HG02588 (cell line): ENCODE measurements at regions not wholly inside any gene's neighbourhood (a gene's known extent, or its start where the extent isn't known, plus 50 kb on each side); places are given as distances from the start of the nearest gene placed in this dataset.
"Not testable (repeated sequence)": the region's sequence is repeated elsewhere in the genome, so short reads cannot be mapped to it uniquely, and the experiment has no call there.

ENCODE experiments used
- ATAC-seq: cut with Tn5 transposase; IDR thresholded peaks from one replicate; pipeline ENCODE4 v1.9.1; 2021; ENCODE audit warnings: mild to moderate bottlenecking, moderate library complexity; ENCODE audit not compliant: unreplicated experiment

DNA sequence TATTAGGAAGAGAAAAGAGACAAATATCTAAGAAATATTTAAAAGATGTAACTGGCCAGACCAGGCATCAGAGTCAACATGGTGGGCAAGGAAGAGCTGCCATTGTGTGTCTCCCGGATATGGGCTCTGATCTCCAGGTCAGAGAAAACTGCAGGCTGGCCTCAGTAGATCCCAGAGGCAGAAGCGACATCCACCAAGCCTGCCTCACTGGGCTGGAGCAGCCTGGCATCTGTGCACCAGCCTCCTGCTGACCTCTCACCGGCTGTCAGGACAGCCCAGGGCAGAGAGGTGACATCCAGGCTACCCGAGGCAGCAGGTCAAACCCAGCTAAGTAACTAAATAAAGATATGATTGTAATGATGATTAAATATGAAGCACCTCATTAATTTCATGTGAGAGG lies 162.8 kb upstream of the TNRC6C start:
- no peak for ATAC-seq

DNA sequence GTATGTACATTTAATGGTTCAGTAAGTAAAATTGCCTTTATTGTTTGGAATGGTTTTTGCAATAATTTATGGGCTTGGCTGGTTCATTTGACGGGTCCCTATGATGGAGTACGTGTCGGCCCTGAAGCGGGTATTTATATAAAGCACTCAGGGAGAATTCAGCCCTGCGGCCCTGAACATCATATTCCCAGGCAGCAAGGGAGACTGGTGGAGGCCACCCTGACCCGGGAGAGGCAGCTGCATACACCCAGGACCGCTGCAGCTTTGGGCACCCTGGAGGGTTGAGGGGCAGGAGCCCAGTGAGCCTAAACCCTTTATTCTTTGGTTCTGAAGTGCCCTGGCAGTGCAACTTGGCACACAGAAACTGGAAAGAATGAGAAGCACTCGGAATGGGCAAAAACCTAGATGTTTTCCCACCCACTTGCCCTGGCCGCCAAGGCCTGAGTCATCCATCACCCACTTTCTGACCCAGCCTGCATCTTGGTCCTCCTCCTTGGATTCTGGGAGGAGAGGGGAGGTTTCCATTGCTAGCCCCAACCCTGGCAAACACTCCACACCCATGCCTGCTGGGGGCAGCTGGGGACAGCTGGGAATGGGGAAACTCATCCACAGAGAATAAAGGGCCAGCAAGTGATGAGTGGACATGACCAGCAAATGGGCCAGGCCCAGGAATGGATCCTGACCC lies 162.2 kb upstream of the TNRC6C start:
- no peak for ATAC-seq

DNA sequence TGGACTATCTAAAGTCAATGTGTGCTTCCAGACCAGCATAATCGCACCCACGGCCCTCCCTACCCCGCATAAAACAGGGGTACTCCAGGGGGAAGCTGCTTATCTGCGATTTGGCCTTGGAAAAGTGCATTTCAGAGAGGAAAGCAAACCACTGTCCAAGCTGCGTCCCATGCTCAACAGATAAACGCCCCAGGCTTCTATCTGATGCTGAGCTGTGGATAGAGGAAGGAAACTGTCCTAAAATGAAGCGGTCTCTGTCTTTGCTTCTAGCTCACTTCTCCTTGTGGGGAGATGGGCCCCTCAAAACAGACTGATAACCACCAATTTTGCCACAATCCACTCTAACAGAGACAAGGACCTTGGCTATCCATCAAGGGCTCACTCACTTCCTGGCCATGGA lies 160.5 kb upstream of the TNRC6C start:
- no peak for ATAC-seq

DNA sequence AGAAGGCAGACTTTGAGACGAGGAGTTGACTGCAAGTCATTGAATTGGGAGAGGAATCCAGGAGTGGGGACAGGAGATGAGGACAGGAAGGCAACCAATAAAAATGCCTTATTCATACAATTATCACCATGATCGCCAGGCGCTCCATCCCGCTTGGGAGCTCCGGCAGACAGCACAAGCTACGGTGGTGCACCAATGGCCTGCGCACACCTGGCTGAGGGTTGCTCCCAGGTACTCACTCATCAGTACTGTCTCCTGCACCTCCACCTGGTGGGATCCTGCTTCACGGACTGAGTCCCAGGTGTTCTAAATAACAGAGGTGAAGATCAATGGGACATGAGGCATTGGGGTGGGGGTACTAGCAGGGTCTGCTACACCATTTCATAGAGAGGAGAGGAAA lies 160.0 kb upstream of the TNRC6C start:
- no peak for ATAC-seq

DNA sequence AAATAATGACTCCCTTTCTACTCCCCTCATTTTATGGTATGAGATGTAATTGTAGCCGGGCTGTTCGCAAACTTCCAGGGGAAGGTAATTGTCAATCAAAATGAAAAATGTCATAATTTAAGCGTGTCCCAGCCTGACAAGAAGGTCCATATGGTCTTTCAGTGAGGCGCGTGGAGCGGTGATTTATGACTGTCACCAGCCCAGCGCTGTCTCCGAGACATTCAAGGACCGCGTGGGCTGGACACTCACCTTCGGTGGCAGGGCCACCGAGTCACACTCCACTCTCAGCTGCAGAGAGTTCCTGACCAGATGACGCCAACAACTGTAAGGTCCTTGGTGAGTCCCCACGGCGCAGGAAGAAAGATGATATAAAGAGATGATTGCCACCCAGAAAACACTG lies 157.7 kb upstream of the TNRC6C start:
- ATAC-seq: no peak

DNA sequence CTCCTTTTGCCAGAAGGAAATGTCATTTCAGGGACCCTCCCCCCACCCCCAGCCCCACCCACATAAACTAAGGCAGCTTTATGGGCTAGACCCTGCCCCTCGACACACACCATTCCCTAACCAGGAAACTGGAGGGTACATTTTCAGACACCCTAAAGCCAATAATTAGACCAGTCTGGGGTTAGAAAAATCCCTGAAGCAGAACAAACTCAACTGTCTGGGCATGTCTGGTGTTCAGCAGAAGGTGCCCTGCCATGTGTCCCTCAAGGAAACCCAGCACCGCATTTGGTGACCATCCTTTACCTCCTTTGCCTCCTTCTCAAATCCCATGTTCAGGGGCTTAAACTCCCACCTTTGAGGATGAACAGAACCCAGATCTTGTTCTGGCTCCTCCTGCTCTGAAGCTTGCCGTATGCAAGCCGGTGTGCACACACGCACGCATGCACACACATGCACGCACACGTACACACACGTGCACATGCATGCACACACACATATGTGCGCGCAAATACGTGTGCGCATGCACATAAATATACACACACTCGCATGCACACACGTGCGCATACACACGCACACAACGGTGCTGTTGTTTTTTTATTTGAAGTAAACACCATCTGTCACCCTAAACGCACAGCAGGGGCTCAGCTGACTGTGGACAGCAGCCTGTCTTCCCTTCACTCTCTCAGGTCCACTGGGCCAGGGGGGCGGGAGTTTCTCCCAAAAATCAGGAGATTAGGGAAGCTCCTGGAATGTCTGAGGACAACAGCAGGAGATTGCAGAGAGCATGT lies 156.8 kb upstream of the TNRC6C start:
- ATAC-seq: no peak

DNA sequence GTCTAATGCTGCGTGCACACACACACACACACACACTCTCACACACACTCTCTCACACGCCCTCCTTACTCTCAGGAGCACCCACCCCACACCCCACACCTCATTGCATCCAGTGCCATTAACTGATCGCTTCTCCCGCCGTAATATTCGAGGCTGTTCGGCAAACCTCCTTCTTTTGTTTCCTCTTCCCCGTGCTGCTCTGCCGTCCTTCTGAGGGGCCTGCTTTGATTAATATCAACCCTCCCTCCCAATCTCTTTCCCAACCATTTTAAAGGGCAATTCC lies 156.2 kb upstream of the TNRC6C start:
- ATAC-seq: no peak

DNA sequence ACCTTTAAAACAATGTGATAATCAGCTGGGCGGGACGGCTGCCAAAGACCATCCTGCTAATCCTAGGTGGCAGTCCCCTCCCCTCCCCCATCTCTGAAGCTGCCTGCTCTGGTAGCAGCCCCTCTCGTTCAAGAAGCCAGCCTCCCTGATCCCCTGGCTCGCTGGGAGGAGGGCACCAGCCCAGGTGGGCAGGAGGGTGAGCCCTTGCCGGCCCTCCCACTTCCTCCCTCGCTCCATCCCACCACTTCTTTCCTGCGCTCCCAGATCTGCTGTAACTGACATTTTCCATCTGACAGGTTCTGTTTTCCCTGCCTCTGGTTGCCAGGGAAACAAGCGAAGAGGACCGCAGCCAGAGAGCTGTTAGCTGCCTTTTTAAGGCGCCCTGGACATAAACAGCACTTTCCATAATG lies 155.7 kb upstream of the TNRC6C start:
- ATAC-seq: no peak

DNA sequence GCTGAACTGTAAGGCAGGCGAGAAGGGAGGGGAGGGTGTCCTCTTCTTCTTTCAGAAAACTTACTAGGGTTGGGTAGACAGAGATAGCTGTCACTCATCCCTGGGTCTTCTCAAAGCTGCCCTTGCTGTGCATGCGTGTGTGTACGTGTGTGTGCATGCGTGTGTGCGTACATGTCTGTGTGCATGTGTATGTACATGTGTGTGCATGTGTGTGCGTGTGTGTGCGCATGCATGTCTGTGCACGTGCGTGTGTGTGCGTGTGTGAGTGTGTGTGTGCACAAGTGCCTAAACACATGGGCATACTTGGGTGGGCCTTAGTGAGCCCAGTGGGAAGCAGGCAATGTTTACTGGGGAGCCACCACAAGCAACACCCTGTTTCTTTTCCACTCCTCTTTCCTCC lies 154.8 kb upstream of the TNRC6C start:
- no peak for ATAC-seq

DNA sequence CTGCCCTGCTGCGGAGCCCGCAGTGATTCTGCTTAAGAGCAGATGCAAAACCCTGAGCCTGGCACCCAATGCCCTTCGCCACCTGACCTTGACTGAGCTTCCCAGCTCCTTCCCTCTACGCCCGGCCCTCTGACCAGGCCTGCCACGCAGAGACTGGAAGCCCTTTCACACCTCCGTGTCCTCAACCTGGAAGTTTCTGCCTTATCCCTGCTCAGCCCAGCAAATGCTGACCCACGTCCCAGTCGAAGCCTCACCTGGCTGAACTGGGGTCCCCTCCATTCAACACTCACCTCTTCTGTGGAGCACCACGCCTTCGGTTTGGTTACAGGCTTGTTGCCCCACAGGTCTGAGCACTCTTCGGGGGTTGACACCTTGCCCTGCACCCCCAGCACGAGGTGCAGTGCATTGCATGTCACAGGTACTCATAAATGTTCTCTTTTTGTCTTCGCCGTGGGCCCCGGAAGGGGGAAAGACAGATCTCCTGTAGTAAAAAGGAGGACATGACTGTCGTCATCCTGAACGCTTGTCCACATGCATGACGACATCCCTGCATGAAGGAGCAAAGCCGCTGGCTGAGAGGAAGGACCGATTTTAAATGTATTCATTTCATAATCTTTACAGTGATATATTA lies 153.6 kb upstream of the TNRC6C start:
- no peak for ATAC-seq

DNA sequence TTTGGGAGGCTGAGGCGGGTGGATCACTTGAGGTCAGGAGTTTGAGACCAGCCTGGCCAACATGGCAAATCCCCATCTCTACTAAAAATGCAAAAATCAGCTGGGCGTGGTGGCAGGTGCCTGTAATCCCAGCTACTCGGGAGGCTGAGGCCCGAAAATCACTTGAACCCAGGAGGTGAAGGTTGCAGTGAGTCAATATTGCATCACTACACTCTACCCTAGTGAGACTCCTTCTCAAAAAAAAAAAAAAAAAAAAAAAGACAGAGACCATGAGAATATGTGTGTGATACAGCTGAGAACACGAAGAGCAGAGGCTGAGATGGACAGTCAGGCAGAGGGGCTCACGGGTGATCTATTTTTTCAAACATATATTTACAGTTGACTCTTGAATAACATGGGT lies 152.5 kb upstream of the TNRC6C start:
- not testable (repeated sequence) for ATAC-seq

DNA sequence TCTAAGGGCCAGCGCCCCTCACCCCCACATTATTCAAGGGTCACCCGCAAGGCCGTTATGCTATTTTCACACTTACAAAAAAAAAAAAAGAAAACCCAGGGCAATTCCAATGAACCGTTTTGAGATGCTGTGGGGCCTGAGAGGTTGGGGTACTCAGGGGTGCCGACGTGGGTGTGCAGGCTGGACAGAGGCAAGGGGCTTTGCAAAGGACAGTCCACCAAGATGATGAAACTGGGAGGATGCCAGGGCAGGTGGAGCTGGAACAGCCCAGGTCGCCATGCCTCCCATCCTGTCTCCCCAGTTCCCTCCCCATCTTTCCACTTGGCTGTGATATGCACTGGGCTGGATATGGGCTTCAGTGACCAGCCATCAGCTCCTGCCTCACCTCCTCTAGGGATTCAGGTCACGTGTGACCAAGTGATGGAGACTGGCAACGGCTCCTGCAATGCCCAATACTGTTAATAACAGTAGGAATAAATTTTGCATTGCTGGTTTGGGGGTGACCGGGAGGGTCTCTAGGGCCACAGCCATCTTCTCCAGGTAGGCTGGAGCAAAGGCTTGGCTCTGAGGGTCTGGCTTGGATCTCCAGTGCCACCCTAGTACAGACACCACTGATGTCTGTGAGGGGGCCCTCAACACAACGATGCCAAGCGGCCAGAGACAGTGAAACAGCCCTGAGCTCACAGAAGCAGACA lies 151.3 kb upstream of the TNRC6C start:
- ATAC-seq: no peak

DNA sequence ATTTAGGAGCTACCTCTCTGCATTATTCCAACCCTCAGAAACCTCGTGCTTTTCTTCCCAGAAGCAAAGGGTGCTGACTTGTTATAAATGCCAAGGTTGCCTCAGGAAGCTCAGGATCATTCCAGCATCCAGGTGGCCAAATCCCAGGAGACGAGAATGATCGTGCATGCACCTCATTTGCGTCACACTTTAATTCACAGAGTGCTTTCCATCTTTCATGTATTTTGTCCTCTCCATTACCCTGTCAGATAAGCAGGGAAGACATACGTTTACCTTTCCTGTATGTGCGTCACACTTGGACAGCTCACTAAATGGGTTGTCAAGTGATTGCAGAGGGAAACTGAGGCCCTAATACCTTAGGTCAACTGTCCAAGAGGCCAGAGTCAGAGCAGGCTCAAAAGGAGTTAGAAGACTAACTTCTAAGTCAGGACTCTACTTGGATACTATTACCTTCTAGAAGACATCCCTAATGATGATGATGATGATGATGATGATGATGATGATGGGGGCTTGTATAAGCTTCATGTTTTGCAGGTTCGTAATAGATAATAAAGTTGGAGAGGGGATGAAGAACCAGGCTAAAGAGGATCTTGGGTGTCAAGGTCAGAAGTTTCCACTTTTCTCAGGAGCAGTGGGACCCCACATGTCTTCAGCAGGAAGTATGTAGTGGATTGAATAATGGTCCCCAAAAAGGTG lies 150.6 kb upstream of the TNRC6C start:
- ATAC-seq: no peak

DNA sequence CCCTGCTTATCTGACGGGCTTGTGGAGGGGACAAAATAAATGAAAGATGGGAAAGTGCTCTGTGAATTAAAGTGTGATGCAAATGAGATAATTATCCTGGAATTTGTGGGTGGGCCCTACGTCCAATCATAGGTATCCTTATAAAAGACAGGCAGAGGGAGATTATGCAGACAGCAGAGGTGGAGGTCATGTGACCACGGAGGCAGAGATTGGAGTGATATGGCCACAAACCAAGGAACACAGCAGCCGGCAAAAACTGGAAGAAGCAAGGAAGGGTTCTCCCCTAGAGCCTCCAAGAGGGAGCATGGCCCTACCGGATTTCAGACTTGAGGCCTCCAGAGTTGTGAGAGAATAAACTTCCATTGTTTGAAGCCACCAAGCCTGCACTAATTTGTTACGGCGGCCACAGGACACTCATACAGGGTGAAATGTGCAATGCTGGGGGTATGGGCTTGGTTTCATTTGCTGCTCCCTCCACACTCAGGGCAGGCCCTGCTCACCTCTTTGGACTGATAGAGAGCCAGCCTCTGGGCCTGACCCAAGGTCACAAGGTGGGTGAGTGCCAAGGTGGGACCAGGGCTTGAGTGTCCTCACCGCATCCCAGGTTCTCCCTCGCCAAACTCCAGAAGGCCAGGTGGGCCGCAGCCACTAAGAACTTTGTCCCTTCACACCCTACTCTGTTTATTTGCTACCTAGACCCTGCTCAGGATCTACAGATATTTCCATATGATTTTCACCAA lies 149.6 kb upstream of the TNRC6C start:
- ATAC-seq: no peak

DNA sequence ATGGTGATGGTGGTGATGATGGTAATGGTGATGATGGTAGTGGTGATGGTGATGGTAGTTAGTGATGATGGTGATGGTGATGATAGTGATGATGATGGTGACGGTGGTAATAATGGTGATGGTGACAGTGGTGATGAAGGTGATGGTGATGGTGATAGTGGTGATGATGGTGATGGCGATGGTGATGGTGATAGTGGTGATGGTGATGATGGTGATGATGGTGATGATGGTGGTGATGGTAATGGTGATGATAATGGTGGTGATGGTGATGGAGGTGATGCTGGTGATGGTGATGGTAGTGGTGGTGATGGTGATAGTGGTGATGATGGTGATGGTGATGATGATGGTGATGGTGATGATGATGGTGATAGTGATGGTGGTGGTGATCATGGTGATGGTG lies 148.7 kb upstream of the TNRC6C start:
- ATAC-seq: no peak

DNA sequence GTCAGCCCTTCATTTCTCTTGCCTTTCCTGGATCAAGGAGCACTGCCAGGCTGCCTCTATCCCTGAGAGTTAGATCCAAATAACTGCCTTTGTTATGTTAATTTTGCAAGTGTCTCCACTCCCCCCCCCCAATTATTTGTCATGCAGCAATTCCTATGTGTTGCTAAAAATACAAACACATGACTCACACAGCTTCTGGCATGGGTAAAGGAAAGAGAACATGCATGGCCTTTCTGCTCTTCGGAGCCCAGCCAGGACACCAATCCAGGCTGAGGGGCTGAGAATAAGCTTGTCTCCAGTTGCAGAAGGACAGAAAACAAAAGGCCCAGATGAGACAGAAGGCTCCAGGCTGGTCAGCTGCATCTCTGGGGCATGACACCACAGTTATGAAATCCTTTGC lies 148.0 kb upstream of the TNRC6C start:
- no peak for ATAC-seq

DNA sequence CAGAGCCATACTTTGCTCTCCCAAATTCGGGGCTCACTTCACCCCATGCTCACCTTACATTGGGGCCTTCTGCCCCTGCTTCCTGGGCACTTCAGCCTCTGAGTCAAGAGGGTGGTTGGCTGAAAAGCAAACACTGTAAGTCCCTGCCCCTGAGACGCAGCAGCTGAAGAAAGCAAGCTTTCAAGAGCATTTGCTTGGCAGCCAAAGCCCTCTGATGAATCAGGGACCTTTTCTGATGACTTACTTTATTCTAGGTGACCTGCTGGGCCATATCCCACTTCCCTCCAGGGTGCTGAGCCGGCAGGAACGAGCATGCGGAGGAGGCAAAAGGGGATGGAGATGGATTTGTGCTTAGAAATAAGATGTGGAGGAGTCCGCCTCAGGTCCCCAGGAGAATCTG lies 147.0 kb upstream of the TNRC6C start:
- ATAC-seq: no peak

DNA sequence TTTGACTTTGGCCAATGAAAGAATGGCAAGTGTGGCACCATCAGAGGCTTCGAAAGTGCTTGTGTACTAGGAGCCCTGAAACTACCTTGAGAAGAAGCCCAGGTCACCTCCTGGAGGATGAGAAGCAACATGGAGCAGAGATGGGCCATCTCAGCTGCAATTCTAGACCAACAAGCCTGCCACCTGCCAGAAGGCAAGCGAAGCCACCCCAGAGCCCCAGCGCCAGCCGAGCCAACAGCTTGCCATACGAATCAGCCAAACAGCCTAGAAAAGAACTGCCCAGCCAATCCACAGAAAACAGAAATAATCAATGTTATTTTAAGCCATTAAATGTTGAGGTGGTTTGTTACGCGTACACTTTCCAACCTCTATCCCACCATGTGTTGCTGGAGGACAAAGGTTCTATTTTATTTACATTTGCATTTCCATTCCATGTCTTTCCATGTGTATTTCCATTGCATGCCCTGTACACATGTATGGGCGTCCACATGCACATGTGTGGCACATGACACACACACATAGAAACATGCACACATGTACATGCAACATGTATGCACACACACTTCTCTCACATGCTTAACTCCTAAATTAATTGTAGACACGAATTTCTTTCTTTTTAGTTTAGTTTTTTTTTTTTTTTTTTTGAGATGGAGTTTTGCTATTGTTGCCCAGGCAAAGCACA lies 144.3 kb upstream of the TNRC6C start:
- ATAC-seq: no peak

DNA sequence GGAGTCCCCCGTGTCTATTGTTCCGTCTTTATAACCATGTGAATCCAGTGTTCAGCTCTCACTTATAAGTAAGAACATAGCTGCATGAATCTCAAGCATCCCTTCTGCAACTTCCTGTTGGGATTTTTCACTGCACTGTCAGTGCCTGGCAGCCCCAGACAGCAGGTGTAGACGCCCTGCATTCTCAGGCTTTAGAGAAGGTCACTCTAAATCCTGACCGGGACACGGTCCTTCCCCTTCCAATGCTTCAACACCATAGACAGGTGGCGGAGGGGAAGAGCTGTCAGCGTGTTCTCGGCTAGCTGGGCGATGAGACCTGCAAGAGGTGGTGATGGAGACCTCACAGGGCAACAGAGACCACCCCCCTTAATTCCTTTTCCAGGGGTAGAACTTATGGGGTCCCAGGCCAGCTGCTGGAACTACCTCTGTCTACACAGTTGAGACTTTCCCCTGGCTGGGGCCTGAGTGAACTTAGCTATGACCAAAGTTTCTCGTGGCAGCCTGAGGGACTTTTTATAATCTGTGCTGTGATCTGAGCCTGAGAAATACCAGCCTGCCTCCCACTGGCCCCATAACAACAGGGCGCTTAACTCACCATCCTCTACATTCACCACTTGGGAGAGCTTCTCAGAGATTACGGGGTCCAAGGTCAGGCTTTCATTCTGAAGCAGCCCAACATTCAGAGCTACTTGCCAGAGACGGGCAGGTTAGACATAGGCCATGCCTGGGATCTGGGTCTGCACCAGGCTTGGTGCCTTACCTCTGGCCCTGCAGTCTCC lies 143.2 kb upstream of the TNRC6C start:
- no peak for ATAC-seq
